SH-SY5Y (cell line): ENCODE measurements at regions not wholly inside any gene's neighbourhood (a gene's known extent, or its start where the extent isn't known, plus 50 kb on each side); places are given as distances from the start of the nearest gene placed in this dataset.

Experiments
- GATA2 ChIP-seq: IDR thresholded peaks from 2 replicates; pipeline ENCODE4 v1.6.1; 2011; ENCODE audit warnings: mild to moderate bottlenecking, low read depth, low read length
- GATA3 ChIP-seq: IDR thresholded peaks from 2 replicates; pipeline ENCODE4 v1.6.1; 2011; ENCODE audit warnings: low read depth, mild to moderate bottlenecking, low read length, moderate library complexity

GRCh38 chr21:17003258-17003615 lies 509.6 kb upstream of the CXADR start:
- no peak for TF ChIP-seq GATA3
- no peak for TF ChIP-seq GATA2

GRCh38 chr21:17003763-17004373 lies 509.0 kb upstream of the CXADR start:
- TF ChIP-seq GATA2, result no peak
- no peak for TF ChIP-seq GATA3

GRCh38 chr21:17032141-17032655 lies 480.6 kb upstream of the CXADR start:
- TF ChIP-seq GATA3 (no peak), GATA2 (no peak)

- TF ChIP-seq GATA2, result no peak
- no peak for TF ChIP-seq GATA3
Observed at GRCh38 chr21:17044696-17045095, 468.1 kb upstream of the CXADR start.

- TF ChIP-seq GATA3, result no peak
- no peak for TF ChIP-seq GATA2
Observed at GRCh38 chr21:17045214-17045853, 467.5 kb upstream of the CXADR start.

GRCh38 chr21:17048974-17049373 lies 463.9 kb upstream of the CXADR start:
- TF ChIP-seq GATA3 (no peak), GATA2 (no peak)

GRCh38 chr21:17050156-17050555 lies 462.7 kb upstream of the CXADR start:
- no peak for TF ChIP-seq GATA3
- no peak for TF ChIP-seq GATA2

- TF ChIP-seq GATA3, result no peak
- no peak for TF ChIP-seq GATA2
Observed at GRCh38 chr21:17050646-17051045, 462.2 kb upstream of the CXADR start.

- peak; percentile 33; the same call in 1 of the 2 replicates for TF ChIP-seq GATA3
- peak; percentile 59 for TF ChIP-seq GATA2
Observed at GRCh38 chr21:17051054-17051453, 461.8 kb upstream of the CXADR start.

GRCh38 chr21:17053321-17053720 lies 459.5 kb upstream of the CXADR start:
- no peak for TF ChIP-seq GATA3
- TF ChIP-seq GATA2, result no peak

- TF ChIP-seq GATA2 (no peak), GATA3 (no peak)
Observed at GRCh38 chr21:17059936-17060335, 452.9 kb upstream of the CXADR start.

GRCh38 chr21:17066006-17066405 lies 446.8 kb upstream of the CXADR start:
- TF ChIP-seq GATA3, result no peak
- TF ChIP-seq GATA2, result no peak

GRCh38 chr21:17071093-17071492 lies 441.8 kb upstream of the CXADR start:
- TF ChIP-seq GATA3 (no peak), GATA2 (no peak)

- TF ChIP-seq GATA2, result no peak
- TF ChIP-seq GATA3, result no peak
Observed at GRCh38 chr21:17081193-17081592, 431.6 kb upstream of the CXADR start.

GRCh38 chr21:17082843-17083483 lies 429.9 kb upstream of the CXADR start:
- TF ChIP-seq GATA3 (no peak), GATA2 (0 out of 2 replicates have a peak, but pooled peaks have one; percentile 21)

GRCh38 chr21:17085707-17086106 lies 427.1 kb upstream of the CXADR start:
- no peak for TF ChIP-seq GATA3
- TF ChIP-seq GATA2, result no peak
